Liver (tissue), 8 donors: ENCODE measurements at regions not wholly inside any gene's neighbourhood (a gene's known extent, or its start where the extent isn't known, plus 50 kb on each side); places are given as distances from the start of the nearest gene placed in this dataset.

Experiments
- DNase-seq: peaks from one replicate; pipeline ENCODE4 v3.0.0-alpha.2; 2017; ENCODE audit warnings: low spot score
- H3K27ac ChIP-seq, 2 donors: one replicate each; pipeline ENCODE4 v1.7.0; 2013; ENCODE audit warnings: inconsistent platforms in 2 of 2, low read length in 2 of 2, control low read depth in 1 of 2, low read depth in 1 of 2, mild to moderate bottlenecking in 1 of 2
- H3K27me3 ChIP-seq, 4 donors: one replicate each; pipeline versions ENCODE4 v1.6.1 to v1.7.0; 2013; ENCODE audit warnings: low read length in 3 of 4, inconsistent platforms in 1 of 4, mild to moderate bottlenecking in 1 of 4, moderate library complexity in 1 of 4; ENCODE audit not compliant: control insufficient read depth in 4 of 4, insufficient read depth in 4 of 4
- H3K36me3 ChIP-seq, 4 donors: one replicate each; pipeline versions ENCODE4 v1.6.1 to v1.7.0; 2013; ENCODE audit warnings: low read length in 3 of 4, mild to moderate bottlenecking in 3 of 4, low read depth in 1 of 4, moderate library complexity in 1 of 4; ENCODE audit not compliant: control insufficient read depth in 4 of 4, insufficient read depth in 3 of 4
- H3K4me1 ChIP-seq, 4 donors: one replicate each; pipeline versions ENCODE4 v1.6.1 to v1.7.0; 2013; ENCODE audit warnings: low read length in 3 of 4, mild to moderate bottlenecking in 3 of 4, moderate library complexity in 1 of 4; ENCODE audit not compliant: control insufficient read depth in 4 of 4, insufficient read depth in 4 of 4
- H3K4me3 ChIP-seq, 3 donors: one replicate each; pipeline versions ENCODE4 v1.6.1 to v1.7.0; 2013; ENCODE audit warnings: low read length in 3 of 3, control low read depth in 1 of 3, low read depth in 1 of 3, mild to moderate bottlenecking in 1 of 3
- H3K9ac ChIP-seq, 2 donors: one replicate each; pipeline ENCODE4 v1.7.0; 2013; ENCODE audit warnings: low read length in 2 of 2, mild to moderate bottlenecking in 2 of 2, moderate library complexity in 2 of 2, control low read depth in 1 of 2, low read depth in 1 of 2
- H3K9me3 ChIP-seq, 4 donors: one replicate each; pipeline versions ENCODE4 v1.6.1 to v1.7.0; 2013; ENCODE audit warnings: low read length in 3 of 4; ENCODE audit not compliant: control insufficient read depth in 4 of 4
- ATF3 ChIP-seq: IDR thresholded peaks from 2 replicates; pipeline ENCODE4 v1.6.1; 2016; ENCODE audit warnings: antibody characterized with exemption
- CTCF ChIP-seq: fragments of 150-350 bp; IDR thresholded peaks from 2 replicates; pipeline ENCODE4 v1.5.1; 2017; ENCODE audit warnings: improper control_type of control experiment, low read depth, low read length; ENCODE audit not compliant: missing input control
- EGR1 ChIP-seq, 2 donors: IDR thresholded peaks; 2 replicates each; pipeline ENCODE4 v1.6.1; 2016 to 2018; ENCODE audit warnings: antibody characterized with exemption in 2 of 2, low read depth in 2 of 2
- FOXA1 ChIP-seq: IDR thresholded peaks from 2 replicates; pipeline ENCODE4 v1.6.1; 2016; ENCODE audit warnings: antibody characterized with exemption
- FOXA2 ChIP-seq: IDR thresholded peaks from 2 replicates; pipeline ENCODE4 v1.6.1; 2016; ENCODE audit warnings: antibody characterized with exemption
- HNF4A ChIP-seq, 2 donors: conservative IDR thresholded peaks; 2 replicates each; pipeline ENCODE4 v1.6.1; 2016; ENCODE audit warnings: antibody characterized with exemption in 2 of 2, mild to moderate bottlenecking in 2 of 2
- HNF4G ChIP-seq: IDR thresholded peaks from 2 replicates; pipeline ENCODE4 v1.6.1; 2016; ENCODE audit warnings: antibody characterized with exemption
- JUND ChIP-seq, 2 donors: IDR thresholded peaks; 2 replicates each; pipeline ENCODE4 v1.6.1; 2016; ENCODE audit warnings: antibody characterized with exemption in 2 of 2
- MAX ChIP-seq: IDR thresholded peaks from 2 replicates; pipeline ENCODE4 v1.6.1; 2016; ENCODE audit warnings: antibody characterized with exemption
- NR2F2 ChIP-seq: IDR thresholded peaks from 2 replicates; pipeline ENCODE4 v1.6.1; 2016; ENCODE audit warnings: antibody characterized with exemption
- RAD21 ChIP-seq, 2 donors: IDR thresholded peaks; 2 replicates each; pipeline ENCODE4 v1.6.1; 2016; ENCODE audit warnings: antibody characterized with exemption in 2 of 2, mild to moderate bottlenecking in 2 of 2
- RXRA ChIP-seq, 2 donors: IDR thresholded peaks; 2 replicates each; pipeline ENCODE4 v1.6.1; 2017 to 2018; ENCODE audit warnings: antibody characterized with exemption in 2 of 2, mild to moderate bottlenecking in 1 of 2
- SP1 ChIP-seq: IDR thresholded peaks from 2 replicates; pipeline ENCODE4 v1.6.1; 2018; ENCODE audit warnings: antibody characterized with exemption, mild to moderate bottlenecking
- TAF1 ChIP-seq: conservative IDR thresholded peaks from 2 replicates; pipeline ENCODE4 v1.6.1; 2016; ENCODE audit warnings: antibody characterized with exemption, mild to moderate bottlenecking
- YY1 ChIP-seq: IDR thresholded peaks from 2 replicates; pipeline ENCODE4 v1.6.1; 2016; ENCODE audit warnings: antibody characterized with exemption, mild to moderate bottlenecking
- ZBTB33 ChIP-seq: IDR thresholded peaks from 2 replicates; pipeline ENCODE4 v1.6.1; 2016; ENCODE audit warnings: antibody characterized with exemption
- WGBS: extraction: QIAGEN DNeasy Blood & Tissue Kit; methylation state at CpG from one replicate; pipeline ENCODE4 v1.1.7; 2013; 5-methylcytosine and 5-hydroxymethylcytosine counted together
- donor health status: healthy.
- donor health status: healthy.
- donor health status: healthy.
- donor health status: healthy.
- donor health status: healthy.

GRCh38 chr13:106129993-106130392, 405.5 kb downstream of the EFNB2 start:
- Histone ChIP-seq H3K36me3 (no peaks in the 10 kb centered on the region), H3K27ac (no peak overlapping the region), H3K4me3 (no peak overlapping the region), H3K9me3 (peaks cover 0 to 2% (median 0%) of the 10 kb centered on the region in 4 donors), H3K4me1 (no peaks in the 10 kb centered on the region), H3K9ac (no peak overlapping the region), H3K27me3 (no peaks in the 10 kb centered on the region)
- TF ChIP-seq EGR1 (IDR thresholded peaks at IDR 0.05; ENCODE audit: low read depth in 2 of 2): no peak
- TF ChIP-seq ZBTB33: no peak
- no peak for TF ChIP-seq HNF4A (conservative IDR thresholded peaks at IDR 0.05)
- TF ChIP-seq SP1: no peak
- no peak for TF ChIP-seq RXRA (IDR thresholded peaks at IDR 0.05)
- no peak for TF ChIP-seq YY1
- no peak for TF ChIP-seq CTCF
- no peak for TF ChIP-seq FOXA2
- TF ChIP-seq MAX: no peak
- no peak for TF ChIP-seq RAD21 (IDR thresholded peaks at IDR 0.05)
- no peak for TF ChIP-seq ATF3
- DNase-seq: no peak
- 38% methylated on average over 2 of the region's 2 CpGs for WGBS

- no peak for TF ChIP-seq HNF4A (conservative IDR thresholded peaks at IDR 0.05)
- TF ChIP-seq TAF1: no peak
- TF ChIP-seq ATF3: no peak
- no peak for TF ChIP-seq RXRA (IDR thresholded peaks at IDR 0.05)
- no peak for TF ChIP-seq NR2F2
- no peaks in the 10 kb centered on the region for H3K36me3 ChIP-seq
- H3K9me3 ChIP-seq: peaks cover 0 to 2% (median 0%) of the 10 kb centered on the region in 4 donors
- no peaks in the 10 kb centered on the region for H3K27me3 ChIP-seq
- no peaks in the 10 kb centered on the region for H3K4me1 ChIP-seq
- WGBS: 33% methylated on average over 1 of the region's 1 CpG
- no peak overlapping the region for H3K4me3 ChIP-seq
- no peak overlapping the region for H3K27ac ChIP-seq
- DNase-seq: no peak
- H3K9ac ChIP-seq: no peak overlapping the region
These were observed 406.2 kb downstream of the EFNB2 start for GRCh38 chr13:106129273-106129672.

- no peak for DNase-seq
- WGBS: 73% methylated on average over 4 of the region's 4 CpGs
- Histone ChIP-seq H3K27me3 (peaks cover 0 to 7% (median 0%) of the 10 kb centered on the region in 4 donors), H3K4me1 (no peaks in the 10 kb centered on the region), H3K9me3 (no peaks in the 10 kb centered on the region), H3K4me3 (no peak overlapping the region), H3K9ac (no peak overlapping the region), H3K36me3 (no peaks in the 10 kb centered on the region), H3K27ac (no peak overlapping the region)
- TF ChIP-seq JUND (IDR thresholded peaks at IDR 0.05) (no peak), FOXA1 (no peak), HNF4A (conservative IDR thresholded peaks at IDR 0.05) (no peak), RAD21 (IDR thresholded peaks at IDR 0.05) (no peak), ZBTB33 (no peak), CTCF (no peak), YY1 (no peak), NR2F2 (no peak), EGR1 (IDR thresholded peaks at IDR 0.05; ENCODE audit: low read depth in 2 of 2) (no peak), MAX (no peak), TAF1 (no peak), ATF3 (no peak), FOXA2 (no peak), HNF4G (no peak)
These were observed 413.2 kb downstream of the EFNB2 start for GRCh38 chr13:106122234-106122633.
